GM21360 (cell line): ENCODE measurements at regions not wholly inside any gene's neighbourhood (a gene's known extent, or its start where the extent isn't known, plus 50 kb on each side); places are given as distances from the start of the nearest gene placed in this dataset.

Source experiments
- ATAC-seq: cut with Tn5 transposase; IDR thresholded peaks from one replicate; pipeline ENCODE4 v1.9.1; 2021; ENCODE audit warnings: mild to moderate bottlenecking, moderate library complexity; ENCODE audit not compliant: unreplicated experiment

- no peak for ATAC-seq
Observed at GRCh38 chr18:34159691-34160185, 65.0 kb downstream of the NOL4 start.

- no peak for ATAC-seq
Observed at GRCh38 chr18:34158881-34159690, 65.6 kb downstream of the NOL4 start.

DNA sequence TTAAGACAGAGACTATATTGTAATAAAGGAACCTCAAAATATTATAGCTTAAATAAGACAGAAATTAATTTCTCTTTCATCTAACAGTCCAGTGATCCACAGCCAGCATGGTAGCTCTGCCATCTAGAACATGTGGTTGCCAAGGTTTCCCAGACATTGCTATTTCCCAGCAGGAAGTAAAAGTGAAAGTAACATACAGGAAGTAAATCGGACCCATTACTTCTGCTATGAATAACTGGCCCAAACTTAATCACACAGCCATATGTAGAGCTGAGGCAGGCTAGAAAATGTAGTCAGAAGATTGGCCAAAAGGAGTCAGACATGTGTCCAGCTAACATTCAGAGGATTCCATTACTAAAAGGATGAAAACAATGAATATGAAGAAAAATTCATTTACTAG, 71.0 kb downstream of the NOL4 start:
- peak; percentile 92 for ATAC-seq

- ATAC-seq, result no peak
Observed at GRCh38 chr18:34131006-34131405, 93.7 kb downstream of the NOL4 start.

GRCh38 chr18:34128436-34128835, 96.3 kb downstream of the NOL4 start:
- no peak for ATAC-seq

DNA sequence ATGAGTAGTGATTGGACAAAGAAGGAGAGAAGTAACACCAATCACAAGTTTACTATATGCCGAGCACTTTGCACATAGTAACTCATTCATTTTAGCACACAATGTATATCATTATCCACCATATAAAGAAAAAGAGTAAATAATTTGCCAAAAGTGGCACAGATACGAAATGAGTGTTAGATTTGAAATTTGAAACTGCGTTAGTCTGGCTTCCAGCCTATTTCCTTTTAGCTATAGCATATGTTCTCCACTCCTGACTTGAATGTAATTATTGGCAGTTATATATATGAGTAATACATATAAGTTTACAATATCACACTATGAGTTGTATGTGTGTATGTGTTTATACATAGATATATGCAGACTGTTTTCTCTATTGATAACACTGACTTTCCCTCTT, 98.6 kb downstream of the NOL4 start:
- ATAC-seq, result no peak

GRCh38 chr18:34122724-34123334, 101.9 kb downstream of the NOL4 start:
- peak; percentile 97 for ATAC-seq

DNA sequence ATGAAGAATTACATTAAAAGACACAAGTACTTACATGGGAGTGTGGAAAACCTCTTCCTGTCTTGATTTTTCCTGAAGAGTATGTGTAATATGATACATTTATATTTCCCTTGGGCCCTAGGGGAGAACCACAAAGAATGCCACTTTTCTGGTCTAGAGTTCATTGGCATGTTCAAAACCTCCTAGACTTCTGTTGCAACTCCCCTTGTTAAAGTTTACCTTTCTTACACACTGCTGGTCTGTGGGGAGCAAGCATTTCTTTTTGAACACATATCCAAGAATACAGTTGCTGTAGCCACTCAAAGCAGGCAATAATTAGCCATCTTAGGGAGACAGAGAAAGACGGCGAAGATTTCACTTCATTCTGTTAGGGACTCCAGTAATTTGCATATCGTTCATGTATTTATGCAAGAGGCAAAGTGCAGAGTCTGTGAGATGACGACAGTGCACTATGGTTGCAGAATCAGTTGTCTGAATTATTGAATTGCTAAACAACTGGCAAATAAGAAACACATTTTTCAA, 103.5 kb downstream of the NOL4 start:
- no peak for ATAC-seq

DNA sequence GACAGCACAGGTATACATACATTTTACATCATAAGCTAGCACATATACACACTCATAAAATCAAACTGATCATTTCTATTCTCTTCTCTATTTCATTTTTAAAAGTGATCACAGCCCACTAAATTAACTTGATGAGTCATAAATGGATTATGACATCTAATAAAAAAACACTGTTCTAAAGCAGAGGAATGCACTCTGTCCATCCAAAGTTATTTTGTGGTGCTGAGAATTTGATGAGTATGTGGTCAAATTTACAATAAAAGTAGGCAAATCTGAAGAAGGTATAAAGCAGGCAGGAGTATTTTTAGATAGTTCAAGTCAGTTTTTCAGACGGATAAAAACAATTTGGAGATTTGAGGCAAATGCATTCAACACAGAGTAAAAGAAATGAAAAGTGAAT, 104.4 kb downstream of the NOL4 start:
- ATAC-seq, result no peak

- ATAC-seq, result no peak
Observed at GRCh38 chr18:34117319-34117718, 107.4 kb downstream of the NOL4 start.

DNA sequence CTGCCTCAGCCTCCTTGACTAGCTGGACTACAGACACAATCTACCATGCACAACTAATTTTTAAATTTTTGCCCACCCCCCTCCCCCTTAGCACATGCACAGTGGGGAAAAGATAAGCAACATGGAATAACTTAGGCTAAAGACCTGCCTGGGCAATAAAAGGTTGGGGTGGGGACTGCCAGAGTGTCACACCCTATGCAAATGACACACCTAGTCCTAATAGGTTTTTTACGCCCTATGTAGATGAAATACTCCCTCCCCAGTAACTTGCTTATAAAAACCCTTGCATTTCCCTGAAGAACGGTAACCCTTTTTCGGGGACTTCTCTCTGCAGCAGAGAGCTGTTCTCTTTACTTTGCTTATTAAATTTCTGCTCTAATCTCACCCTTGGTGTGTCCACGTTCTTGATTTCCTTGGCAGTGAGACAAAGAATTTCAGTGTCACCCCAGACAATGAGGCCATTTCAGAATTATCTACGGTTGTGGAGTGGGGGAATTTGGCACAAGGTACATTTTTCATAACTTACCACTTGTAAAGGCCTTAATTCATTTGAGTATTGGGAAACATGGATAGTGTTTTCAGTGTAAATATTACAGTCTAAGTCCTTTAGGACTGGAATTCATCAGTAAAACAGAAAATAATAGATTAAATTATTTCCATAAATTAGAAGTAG, 109.2 kb downstream of the NOL4 start:
- ATAC-seq, result no peak

GRCh38 chr18:34114996-34115395, 109.7 kb downstream of the NOL4 start:
- ATAC-seq, result no peak

DNA sequence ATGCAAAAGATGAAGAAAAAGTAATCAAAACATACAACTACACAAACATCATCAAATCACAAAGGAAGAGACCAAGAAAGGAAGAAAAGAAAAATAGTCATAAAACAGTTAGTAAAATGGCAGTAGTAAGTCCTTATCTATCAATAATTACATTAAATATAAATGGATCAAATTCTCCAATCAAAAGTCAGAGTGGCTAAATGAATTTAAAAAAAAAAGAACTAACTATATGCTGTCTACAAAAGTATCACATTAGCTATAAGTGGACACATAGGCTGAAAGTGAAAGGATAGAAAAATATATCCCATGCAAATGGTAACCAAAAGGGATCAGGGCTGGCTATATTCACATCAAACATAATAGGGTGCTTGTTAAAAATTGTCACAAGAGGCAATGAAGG, 116.5 kb downstream of the NOL4 start:
- ATAC-seq, result no peak

GRCh38 chr18:34098109-34098508, 126.6 kb downstream of the NOL4 start:
- no peak for ATAC-seq

DNA sequence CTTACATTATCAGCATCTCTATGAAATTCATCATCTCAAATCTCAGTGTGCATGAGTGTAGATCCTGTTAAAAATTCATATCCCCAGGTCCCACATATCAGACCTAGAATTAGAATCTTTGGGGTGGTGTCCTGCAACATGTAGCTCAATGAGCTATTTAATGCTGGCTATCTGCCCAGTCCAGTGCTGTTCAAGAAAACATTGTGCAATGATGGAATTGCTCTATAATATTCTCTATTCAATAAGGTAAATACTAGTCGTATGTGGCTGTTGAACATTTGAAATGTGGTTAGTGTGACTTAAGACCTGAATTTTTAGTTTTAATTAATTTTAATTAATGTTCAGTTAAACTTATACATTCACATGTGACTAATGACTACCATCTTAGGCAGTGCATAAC, 127.4 kb downstream of the NOL4 start:
- ATAC-seq, result no peak

GRCh38 chr18:34094148-34094547, 130.6 kb downstream of the NOL4 start:
- no peak for ATAC-seq

GRCh38 chr18:34092796-34093195, 131.9 kb downstream of the NOL4 start:
- no peak for ATAC-seq

- no peak for ATAC-seq
Observed at GRCh38 chr18:34086370-34086769, 138.3 kb downstream of the NOL4 start.

DNA sequence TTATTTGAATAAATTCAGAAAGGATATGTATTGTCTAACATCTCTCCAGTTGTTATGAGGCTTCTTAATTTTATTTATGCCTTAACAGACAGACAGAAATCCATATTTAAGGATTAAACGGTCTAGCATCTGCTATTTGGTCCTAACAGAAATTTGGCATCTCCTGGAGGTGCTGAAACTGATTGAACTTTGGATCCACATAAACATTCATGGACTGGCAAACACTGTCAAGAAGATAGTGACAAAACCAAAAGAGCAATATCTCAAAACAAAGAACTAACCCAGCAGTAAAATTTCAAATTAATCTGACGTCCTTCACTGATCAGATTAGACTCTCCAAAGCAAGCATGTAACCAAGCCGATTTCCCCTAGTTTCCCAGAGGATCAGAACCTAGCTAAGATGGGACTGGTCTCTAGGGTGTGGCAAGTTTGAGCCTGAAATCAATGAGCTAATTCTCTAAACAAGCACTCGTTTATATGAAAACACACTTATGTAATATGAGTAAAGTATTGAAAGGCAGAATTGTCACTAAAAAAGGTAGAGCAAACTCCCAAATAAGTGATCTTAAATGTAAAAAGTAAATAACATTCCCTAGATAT, 139.5 kb downstream of the NOL4 start:
- no peak for ATAC-seq

GRCh38 chr18:34084635-34085034, 140.1 kb downstream of the NOL4 start:
- ATAC-seq, result no peak

DNA sequence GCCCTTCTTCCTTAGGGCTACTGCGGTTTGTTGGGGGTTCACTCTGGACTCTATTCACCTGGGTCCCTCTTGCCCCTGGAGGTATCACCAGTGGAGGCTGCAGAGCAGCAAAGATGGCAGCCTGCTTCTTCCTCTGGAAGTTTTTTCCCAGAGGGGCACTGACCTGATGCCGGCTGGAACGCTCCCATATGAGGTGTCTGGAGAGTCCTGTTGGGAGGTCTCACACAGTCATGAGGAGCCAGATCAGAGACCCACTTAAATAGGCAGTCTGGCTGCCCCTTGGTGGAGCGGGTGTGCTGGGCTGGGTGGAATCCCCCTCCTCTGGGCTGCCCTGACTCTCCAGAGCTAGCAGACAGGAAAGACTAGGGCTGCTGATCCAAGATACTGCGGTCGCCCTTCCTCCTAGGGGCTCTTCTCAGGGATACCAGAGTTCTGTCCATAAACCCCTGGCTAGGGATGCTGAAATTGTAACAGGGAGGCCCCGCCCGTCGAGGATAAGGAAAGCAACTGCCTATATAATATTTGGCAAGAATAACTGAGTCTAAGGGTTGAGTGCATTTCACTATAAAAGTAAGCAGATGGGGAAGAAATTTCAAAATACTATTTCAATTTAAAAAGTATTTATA, 140.7 kb downstream of the NOL4 start:
- no peak for ATAC-seq
